ENCODE measurements at regions not wholly inside any gene's neighbourhood (a gene's known extent, or its start where the extent isn't known, plus 50 kb on each side); places are given as distances from the start of the nearest gene placed in this dataset.

DNA sequence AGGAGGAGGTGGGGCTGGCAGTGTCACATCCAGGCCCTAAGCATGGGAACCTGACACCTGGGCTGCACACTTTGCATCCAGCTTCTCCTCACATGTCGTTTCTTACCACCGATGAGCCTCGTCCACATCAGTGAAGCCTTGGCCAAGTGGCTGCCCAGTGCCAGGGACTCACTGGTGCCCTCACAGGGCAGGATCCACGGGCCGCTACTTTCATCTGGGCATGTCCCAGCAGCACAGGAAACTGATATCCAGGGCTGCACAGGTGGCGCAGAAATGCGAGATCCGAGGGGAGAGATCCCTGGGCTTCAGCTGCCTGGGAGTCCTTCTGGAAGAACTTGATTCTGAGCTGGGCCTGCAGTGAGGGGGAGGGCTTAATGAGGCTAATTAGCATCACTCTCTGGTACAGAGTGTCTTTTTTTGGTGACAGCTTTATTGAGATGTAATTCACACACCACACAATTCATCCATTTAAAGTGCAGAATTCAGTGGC is 291.6 kb upstream of the HDAC4 start:
- ATAC-seq (ENCODE audit: low read depth): peak; percentile 36; the same call in 1 of the 3 replicates

DNA sequence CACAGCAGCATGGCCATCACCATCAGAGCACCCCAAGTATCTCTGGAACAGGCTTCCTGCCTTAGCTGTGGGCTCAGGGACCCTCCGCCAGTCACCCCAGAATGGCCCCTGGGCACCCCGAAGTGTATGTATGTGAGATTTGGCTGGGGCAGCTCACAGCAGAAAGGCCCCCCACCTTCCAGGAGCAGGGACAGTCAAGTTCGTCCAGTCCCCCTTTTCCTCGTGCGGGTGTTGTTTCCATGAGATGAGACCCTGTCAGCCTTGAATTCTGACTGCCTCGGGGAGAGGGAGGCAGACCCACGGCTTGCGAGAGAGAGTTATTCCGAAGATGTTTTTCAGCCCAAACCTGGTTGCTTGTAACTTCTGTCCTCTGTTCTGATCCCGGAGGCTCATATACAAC is 290.9 kb upstream of the HDAC4 start:
- Histone ChIP-seq H3K27me3 (ENCODE audit: insufficient read depth, poor library complexity, severe bottlenecking) (peaks cover 25% of the 10 kb centered on the region), H3K4me1 (ENCODE audit: insufficient read depth, poor library complexity, severe bottlenecking) (no peaks in the 10 kb centered on the region), H3K4me3 (ENCODE audit: severe bottlenecking) (no peak overlapping the region), H3K27ac (ENCODE audit: poor library complexity, severe bottlenecking) (no peak overlapping the region), H3K9me3 (ENCODE audit: severe bottlenecking) (no peaks in the 10 kb centered on the region), H3K36me3 (ENCODE audit: low read depth) (no peaks in the 10 kb centered on the region)
- no peak for DNase-seq (ENCODE audit: low spot score)
- TF ChIP-seq, protein P1, sequence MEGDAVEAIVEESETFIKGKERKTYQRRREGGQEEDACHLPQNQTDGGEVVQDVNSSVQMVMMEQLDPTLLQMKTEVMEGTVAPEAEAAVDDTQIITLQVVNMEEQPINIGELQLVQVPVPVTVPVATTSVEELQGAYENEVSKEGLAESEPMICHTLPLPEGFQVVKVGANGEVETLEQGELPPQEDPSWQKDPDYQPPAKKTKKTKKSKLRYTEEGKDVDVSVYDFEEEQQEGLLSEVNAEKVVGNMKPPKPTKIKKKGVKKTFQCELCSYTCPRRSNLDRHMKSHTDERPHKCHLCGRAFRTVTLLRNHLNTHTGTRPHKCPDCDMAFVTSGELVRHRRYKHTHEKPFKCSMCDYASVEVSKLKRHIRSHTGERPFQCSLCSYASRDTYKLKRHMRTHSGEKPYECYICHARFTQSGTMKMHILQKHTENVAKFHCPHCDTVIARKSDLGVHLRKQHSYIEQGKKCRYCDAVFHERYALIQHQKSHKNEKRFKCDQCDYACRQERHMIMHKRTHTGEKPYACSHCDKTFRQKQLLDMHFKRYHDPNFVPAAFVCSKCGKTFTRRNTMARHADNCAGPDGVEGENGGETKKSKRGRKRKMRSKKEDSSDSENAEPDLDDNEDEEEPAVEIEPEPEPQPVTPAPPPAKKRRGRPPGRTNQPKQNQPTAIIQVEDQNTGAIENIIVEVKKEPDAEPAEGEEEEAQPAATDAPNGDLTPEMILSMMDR (IDR thresholded peaks at IDR 0.05; ENCODE audit: poor library complexity, severe bottlenecking): no peak
- no peak for ATAC-seq (ENCODE audit: low read depth)

More for the DNA sequence above, 291.6 kb upstream of the HDAC4 start:
- Histone ChIP-seq H3K9me3 (ENCODE audit: severe bottlenecking) (no peaks in the 10 kb centered on the region), H3K36me3 (ENCODE audit: low read depth) (no peaks in the 10 kb centered on the region), H3K4me1 (ENCODE audit: insufficient read depth, poor library complexity, severe bottlenecking) (no peaks in the 10 kb centered on the region), H3K4me3 (ENCODE audit: severe bottlenecking) (no peak overlapping the region), H3K27me3 (ENCODE audit: insufficient read depth, poor library complexity, severe bottlenecking) (peaks cover 23% of the 10 kb centered on the region), H3K27ac (ENCODE audit: poor library complexity, severe bottlenecking) (no peak overlapping the region)
- TF ChIP-seq, protein P1 (IDR thresholded peaks at IDR 0.05; ENCODE audit: poor library complexity, severe bottlenecking): no peak
- no peak for DNase-seq (ENCODE audit: low spot score)

DNA sequence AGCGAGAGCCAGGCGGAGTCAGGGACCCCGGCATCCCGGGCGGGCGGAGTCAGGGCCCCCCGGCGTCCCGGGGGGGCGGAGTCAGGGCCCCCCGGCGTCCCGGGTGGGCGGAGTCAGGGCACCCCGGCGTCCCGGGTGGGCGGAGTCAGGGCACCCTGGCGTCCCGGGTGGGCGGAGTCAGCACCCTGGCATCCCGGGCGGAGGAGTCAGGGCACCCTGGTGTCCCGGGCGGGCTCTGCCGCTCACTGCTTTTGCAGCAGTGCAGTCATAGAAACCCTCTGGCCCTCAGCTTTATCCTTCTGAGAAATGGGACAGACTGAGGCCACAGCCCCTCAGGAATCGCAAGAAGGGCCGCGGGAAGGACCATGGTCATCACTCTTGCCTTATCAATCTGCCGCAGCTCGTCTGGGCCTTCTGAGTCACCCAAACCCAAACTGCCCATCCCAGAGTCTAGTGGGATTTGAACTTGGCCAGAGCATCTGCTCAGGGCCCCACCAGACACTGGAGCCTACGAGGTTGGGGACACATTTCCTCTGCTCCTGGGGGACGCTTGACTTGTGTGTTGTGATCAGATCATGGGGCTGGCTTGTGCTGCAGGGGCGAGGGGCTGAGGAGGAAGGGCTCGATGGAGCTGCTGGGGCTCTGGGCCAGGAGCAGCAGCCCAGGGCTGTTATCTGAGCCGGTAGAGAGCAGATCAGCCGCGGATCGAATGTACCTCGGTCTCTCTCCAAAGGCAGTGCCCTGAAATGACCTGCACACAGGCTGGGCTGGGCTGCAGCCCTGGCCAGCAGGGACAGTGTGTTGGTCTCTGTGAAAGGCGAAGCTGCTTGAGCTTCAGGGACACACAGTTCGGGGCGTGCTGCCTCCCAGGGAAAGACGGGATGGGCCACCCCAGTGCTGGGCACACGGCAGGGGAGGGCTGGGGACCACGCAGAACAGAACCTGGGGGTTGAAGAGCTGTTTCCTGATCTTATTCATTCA is 290.1 kb upstream of the HDAC4 start:
- no peak overlapping the region for H3K4me3 ChIP-seq (ENCODE audit: severe bottlenecking)
- ATAC-seq (ENCODE audit: low read depth): no peak

DNA sequence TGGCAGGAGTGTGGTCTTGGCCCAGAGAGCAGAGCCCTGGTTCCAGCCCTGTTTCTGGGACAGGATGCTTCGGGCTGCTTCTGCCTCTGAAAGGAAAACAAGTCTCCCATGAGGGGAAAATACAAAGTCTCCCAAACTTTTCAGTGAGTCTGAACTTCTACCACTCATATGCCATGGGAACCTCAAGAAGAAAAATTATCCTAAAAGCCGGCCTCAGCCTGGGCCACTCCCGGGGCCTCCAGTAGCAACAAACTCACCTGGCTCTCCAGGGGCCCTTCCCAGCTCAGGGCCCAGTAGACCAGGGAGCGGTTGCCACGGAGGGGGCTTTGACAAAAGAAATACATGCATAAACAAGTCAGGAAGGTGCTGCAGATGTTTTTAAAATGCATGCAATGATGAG is 289.2 kb upstream of the HDAC4 start:
- Histone ChIP-seq H3K27me3 (ENCODE audit: insufficient read depth, poor library complexity, severe bottlenecking) (peaks cover 33% of the 10 kb centered on the region), H3K36me3 (ENCODE audit: low read depth) (no peaks in the 10 kb centered on the region), H3K9me3 (ENCODE audit: severe bottlenecking) (no peaks in the 10 kb centered on the region), H3K4me1 (ENCODE audit: insufficient read depth, poor library complexity, severe bottlenecking) (no peaks in the 10 kb centered on the region), H3K27ac (ENCODE audit: poor library complexity, severe bottlenecking) (no peak overlapping the region), H3K4me3 (ENCODE audit: severe bottlenecking) (no peak overlapping the region)
- TF ChIP-seq, protein P1 (IDR thresholded peaks at IDR 0.05; ENCODE audit: poor library complexity, severe bottlenecking): no peak
- ATAC-seq (ENCODE audit: low read depth) (no peak), DNase-seq (ENCODE audit: low spot score) (no peak)

More for the DNA sequence above, 290.1 kb upstream of the HDAC4 start:
- no peak for DNase-seq (ENCODE audit: low spot score)
- Histone ChIP-seq H3K27me3 (ENCODE audit: insufficient read depth, poor library complexity, severe bottlenecking) (peaks cover 33% of the 10 kb centered on the region), H3K9me3 (ENCODE audit: severe bottlenecking) (no peaks in the 10 kb centered on the region), H3K4me1 (ENCODE audit: insufficient read depth, poor library complexity, severe bottlenecking) (no peaks in the 10 kb centered on the region), H3K27ac (ENCODE audit: poor library complexity, severe bottlenecking) (no peak overlapping the region), H3K36me3 (ENCODE audit: low read depth) (no peaks in the 10 kb centered on the region)
- TF ChIP-seq, protein P1 (IDR thresholded peaks at IDR 0.05; ENCODE audit: poor library complexity, severe bottlenecking): no peak
